ENCODE measurements at regions not wholly inside any gene's neighbourhood (a gene's known extent, or its start where the extent isn't known, plus 50 kb on each side); places are given as distances from the start of the nearest gene placed in this dataset.

GRCh38 chr2:238560234-238560633 is 133.5 kb downstream of the ASB1 start:
- DNase-seq (ENCODE audit: low spot score in 2 of 2, unreplicated experiment in 2 of 2): no peak
- Mint-ChIP-seq H3K9me3 (no peaks in the 10 kb centered on the region), H3K4me3 (no peak overlapping the region), H3K4me1 (no peaks in the 10 kb centered on the region), H3K27ac (no peak overlapping the region), H3K36me3 (no peaks in the 10 kb centered on the region), H3K27me3 (ENCODE audit: low read depth) (peaks cover 14% of the 10 kb centered on the region)
- no peak for TF ChIP-seq CTCF (IDR thresholded peaks at IDR 0.05; ENCODE audit: unreplicated experiment)

GRCh38 chr2:238561230-238561629 is 134.5 kb downstream of the ASB1 start:
- Mint-ChIP-seq H3K27ac (no peak overlapping the region), H3K4me1 (no peaks in the 10 kb centered on the region), H3K9me3 (no peaks in the 10 kb centered on the region), H3K4me3 (no peak overlapping the region), H3K27me3 (ENCODE audit: low read depth) (peaks cover 11% of the 10 kb centered on the region), H3K36me3 (no peaks in the 10 kb centered on the region)
- DNase-seq (ENCODE audit: low spot score in 2 of 2, unreplicated experiment in 2 of 2): no peak
- no peak for TF ChIP-seq CTCF (IDR thresholded peaks at IDR 0.05; ENCODE audit: unreplicated experiment)

- Mint-ChIP-seq H3K27ac (no peak overlapping the region), H3K4me1 (no peaks in the 10 kb centered on the region), H3K9me3 (no peaks in the 10 kb centered on the region), H3K36me3 (no peaks in the 10 kb centered on the region), H3K27me3 (ENCODE audit: low read depth) (peaks cover 8% of the 10 kb centered on the region), H3K4me3 (no peak overlapping the region)
- no peak for TF ChIP-seq CTCF (IDR thresholded peaks at IDR 0.05; ENCODE audit: unreplicated experiment)
- no peak for DNase-seq (ENCODE audit: low spot score in 2 of 2, unreplicated experiment in 2 of 2)
These were observed 135.7 kb downstream of the ASB1 start for GRCh38 chr2:238562446-238562845.

GRCh38 chr2:238563551-238563950 is 136.8 kb downstream of the ASB1 start:
- Mint-ChIP-seq H3K27ac (no peak overlapping the region), H3K9me3 (no peaks in the 10 kb centered on the region), H3K36me3 (no peaks in the 10 kb centered on the region), H3K4me3 (no peak overlapping the region), H3K27me3 (ENCODE audit: low read depth) (peaks cover 8% of the 10 kb centered on the region), H3K4me1 (no peaks in the 10 kb centered on the region)
- no peak for DNase-seq (ENCODE audit: low spot score in 2 of 2, unreplicated experiment in 2 of 2)
- TF ChIP-seq CTCF (IDR thresholded peaks at IDR 0.05; ENCODE audit: unreplicated experiment): no peak

GRCh38 chr2:238564286-238564920 is 137.7 kb downstream of the ASB1 start:
- Mint-ChIP-seq H3K27ac (no peak overlapping the region), H3K36me3 (no peaks in the 10 kb centered on the region), H3K9me3 (no peaks in the 10 kb centered on the region), H3K27me3 (ENCODE audit: low read depth) (peaks cover 8% of the 10 kb centered on the region), H3K4me3 (no peak overlapping the region), H3K4me1 (no peaks in the 10 kb centered on the region)
- no peak for DNase-seq (ENCODE audit: low spot score in 2 of 2, unreplicated experiment in 2 of 2)
- no peak for TF ChIP-seq CTCF (IDR thresholded peaks at IDR 0.05; ENCODE audit: unreplicated experiment)

GRCh38 chr2:238565031-238565430 is 138.3 kb downstream of the ASB1 start:
- H3K27me3 Mint-ChIP-seq (ENCODE audit: low read depth): peaks cover 8% of the 10 kb centered on the region
- no peak overlapping the region for H3K27ac Mint-ChIP-seq
- H3K9me3 Mint-ChIP-seq: no peaks in the 10 kb centered on the region

More at GRCh38 chr2:238565031-238565430, 138.3 kb downstream of the ASB1 start:
- DNase-seq (ENCODE audit: low spot score in 2 of 2, unreplicated experiment in 2 of 2): no peak
- Mint-ChIP-seq H3K36me3 (no peaks in the 10 kb centered on the region), H3K4me3 (no peak overlapping the region), H3K4me1 (no peaks in the 10 kb centered on the region)
- TF ChIP-seq CTCF (IDR thresholded peaks at IDR 0.05; ENCODE audit: unreplicated experiment): no peak
